Spinal cord (tissue), 9 donors: ENCODE measurements at regions not wholly inside any gene's neighbourhood (a gene's known extent, or its start where the extent isn't known, plus 50 kb on each side); places are given as distances from the start of the nearest gene placed in this dataset.

ENCODE experiments used
- DNase-seq, 6 donors: peaks; one replicate each; pipeline versions ENCODE4 v3.0.0 to v3.0.0-alpha.2; 2013 to 2015; ENCODE audit warnings: low spot score in 6 of 6, low read depth in 4 of 6
- H3K27ac ChIP-seq: one replicate; pipeline ENCODE4 v1.5.1; 2013; ENCODE audit warnings: low read depth, low read length, control low read depth
- H3K27me3 ChIP-seq: one replicate; pipeline ENCODE4 v1.6.1; 2013; ENCODE audit warnings: low read length; ENCODE audit not compliant: control insufficient read depth, insufficient read depth
- H3K36me3 ChIP-seq: one replicate; pipeline ENCODE4 v1.6.1; 2013; ENCODE audit warnings: low read length; ENCODE audit not compliant: control insufficient read depth, insufficient read depth
- H3K4me1 ChIP-seq: one replicate; pipeline ENCODE4 v1.6.1; 2013; ENCODE audit warnings: low read length; ENCODE audit not compliant: control insufficient read depth, insufficient read depth
- H3K4me3 ChIP-seq: one replicate; pipeline ENCODE4 v1.5.1; 2013; ENCODE audit warnings: low read depth, low read length, control low read depth
- H3K9me3 ChIP-seq: one replicate; pipeline ENCODE4 v1.6.1; 2013; ENCODE audit warnings: low read length; ENCODE audit not compliant: control insufficient read depth, insufficient read depth
- WGBS: methylation state at CpG from one replicate; pipeline ENCODE4 v1.1.5; 2013; ENCODE audit warnings: missing lambda C conversion rate; ENCODE audit not compliant: insufficient coverage; 5-methylcytosine and 5-hydroxymethylcytosine counted together
- donor health status: healthy.

DNA sequence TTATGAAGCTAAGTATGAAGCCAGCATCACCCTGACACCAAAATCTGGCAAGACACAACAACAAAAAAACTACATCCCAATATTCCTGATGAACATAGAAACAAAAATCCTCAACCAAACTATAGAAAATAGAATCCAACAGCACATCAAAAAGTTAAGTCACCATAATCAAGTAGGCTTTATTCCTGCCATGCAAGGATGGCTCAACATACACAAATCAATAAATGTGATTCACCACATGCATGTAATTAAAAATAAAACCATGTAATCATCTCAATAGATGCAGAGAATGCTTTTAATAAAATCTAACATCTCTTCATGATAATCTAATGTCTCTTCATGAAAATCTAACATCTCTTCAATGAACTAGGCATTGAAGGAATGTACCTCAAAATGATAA lies 249.4 kb upstream of the GK2 start:
- DNase-seq: no peak
- H3K27me3 ChIP-seq: no peaks in the 10 kb centered on the region
- no peaks in the 10 kb centered on the region for H3K4me1 ChIP-seq
- H3K4me3 ChIP-seq: no peak overlapping the region
- H3K27ac ChIP-seq: no peak overlapping the region
- peaks cover 5% of the 10 kb centered on the region for H3K9me3 ChIP-seq
- no peaks in the 10 kb centered on the region for H3K36me3 ChIP-seq

DNA sequence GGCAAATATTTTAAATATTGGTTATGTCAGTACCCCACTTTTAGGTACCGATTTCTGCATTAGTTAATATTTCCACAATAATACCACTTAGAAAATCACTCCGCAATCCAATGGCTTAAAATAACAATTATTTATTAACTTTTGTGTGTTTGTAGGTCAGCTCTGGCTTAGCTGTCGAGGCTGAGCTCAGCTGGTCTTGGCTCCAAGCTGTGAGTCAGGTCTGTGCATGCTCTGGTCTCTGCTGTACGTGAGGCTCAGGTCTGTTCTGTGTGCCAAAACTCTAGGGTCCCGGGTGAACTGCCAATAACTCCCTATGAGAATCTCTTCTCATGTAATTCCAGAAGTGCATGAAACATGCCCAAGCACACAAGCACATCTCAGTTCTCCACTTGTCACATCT lies 245.8 kb upstream of the GK2 start:
- no peaks in the 10 kb centered on the region for H3K36me3 ChIP-seq
- WGBS: 66% methylated on average over 3 of the region's 5 CpGs
- H3K4me3 ChIP-seq: no peak overlapping the region
- no peaks in the 10 kb centered on the region for H3K4me1 ChIP-seq
- DNase-seq: peak in 1 of 6 donors; percentile 27
- H3K27me3 ChIP-seq: no peaks in the 10 kb centered on the region
- H3K27ac ChIP-seq: no peak overlapping the region
- peaks cover 5% of the 10 kb centered on the region for H3K9me3 ChIP-seq

DNA sequence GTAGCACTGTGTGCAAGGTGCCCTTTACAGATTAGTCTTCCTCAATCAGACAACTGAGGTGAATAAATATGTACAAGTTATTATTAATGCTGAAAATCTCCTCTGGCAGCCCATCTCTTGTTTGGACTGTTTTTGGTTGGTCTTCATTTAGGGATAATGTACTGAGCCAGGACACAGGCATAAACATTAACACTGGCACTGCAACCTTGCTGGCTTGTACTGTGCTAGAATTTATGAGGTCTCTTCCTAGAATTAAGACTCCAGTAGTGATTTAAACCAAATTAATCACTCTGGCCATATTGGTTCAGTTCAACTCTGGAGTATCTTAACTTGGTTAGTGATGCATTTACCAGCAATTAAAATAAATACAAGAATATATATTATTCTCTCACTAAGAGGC lies 244.7 kb upstream of the GK2 start:
- DNase-seq: peak in 1 of 6 donors; percentile 36
- H3K27ac ChIP-seq: no peak overlapping the region

DNA sequence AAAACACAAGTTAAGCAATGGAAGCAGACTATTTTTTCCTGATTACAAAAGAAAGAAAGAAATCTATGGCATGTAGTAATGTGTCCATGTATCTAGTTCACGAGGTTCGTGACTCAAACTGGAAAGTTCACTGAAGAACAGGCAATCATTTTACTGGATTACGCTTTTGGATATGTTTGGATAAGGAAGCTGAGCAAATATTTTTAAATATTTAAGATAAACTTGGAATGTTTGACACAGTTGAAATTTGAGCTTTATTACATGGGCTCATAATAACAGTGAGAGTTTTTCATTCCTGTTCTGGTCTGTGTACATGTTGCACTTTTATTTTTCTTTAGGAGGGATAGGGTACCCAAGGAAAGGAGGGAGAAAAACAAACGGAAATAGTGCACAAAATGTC lies 244.2 kb upstream of the GK2 start:
- WGBS: no CpG with 5 or more reads among the region's 4 CpGs
- Histone ChIP-seq H3K27me3 (no peaks in the 10 kb centered on the region), H3K4me1 (no peaks in the 10 kb centered on the region), H3K4me3 (no peak overlapping the region), H3K9me3 (no peaks in the 10 kb centered on the region), H3K36me3 (no peaks in the 10 kb centered on the region), H3K27ac (no peak overlapping the region)
- DNase-seq: peak in 1 of 6 donors; percentile 17

More for the DNA sequence above, 244.7 kb upstream of the GK2 start:
- no peak overlapping the region for H3K4me3 ChIP-seq
- no peaks in the 10 kb centered on the region for H3K36me3 ChIP-seq
- H3K9me3 ChIP-seq: peaks cover 3% of the 10 kb centered on the region
- no peaks in the 10 kb centered on the region for H3K4me1 ChIP-seq
- no peaks in the 10 kb centered on the region for H3K27me3 ChIP-seq

DNA sequence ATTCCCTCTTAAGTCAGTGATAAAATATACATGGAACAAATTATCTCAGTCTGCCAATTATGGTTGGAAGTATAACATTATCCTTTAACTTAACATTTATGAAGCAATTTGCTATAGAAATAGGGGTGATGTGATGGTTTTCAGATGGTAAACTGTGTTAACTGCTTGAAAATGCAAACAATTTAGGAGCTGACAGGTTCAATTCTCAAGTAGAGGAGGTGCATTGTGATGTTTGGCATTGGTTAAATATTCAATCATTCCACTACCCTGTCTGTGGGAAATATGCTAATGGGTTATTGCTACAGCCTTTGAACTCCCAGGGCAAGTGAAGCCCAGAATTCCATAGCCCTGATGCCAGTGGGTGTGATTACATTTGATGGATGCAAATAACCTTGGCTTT lies 243.4 kb upstream of the GK2 start:
- H3K36me3 ChIP-seq: no peaks in the 10 kb centered on the region
- H3K27me3 ChIP-seq: no peaks in the 10 kb centered on the region
- peak in 2 of 6 donors; percentile 16 to 25 for DNase-seq
- H3K27ac ChIP-seq: no peak overlapping the region
- H3K4me3 ChIP-seq: no peak overlapping the region
- no peaks in the 10 kb centered on the region for H3K4me1 ChIP-seq
- no peaks in the 10 kb centered on the region for H3K9me3 ChIP-seq

DNA sequence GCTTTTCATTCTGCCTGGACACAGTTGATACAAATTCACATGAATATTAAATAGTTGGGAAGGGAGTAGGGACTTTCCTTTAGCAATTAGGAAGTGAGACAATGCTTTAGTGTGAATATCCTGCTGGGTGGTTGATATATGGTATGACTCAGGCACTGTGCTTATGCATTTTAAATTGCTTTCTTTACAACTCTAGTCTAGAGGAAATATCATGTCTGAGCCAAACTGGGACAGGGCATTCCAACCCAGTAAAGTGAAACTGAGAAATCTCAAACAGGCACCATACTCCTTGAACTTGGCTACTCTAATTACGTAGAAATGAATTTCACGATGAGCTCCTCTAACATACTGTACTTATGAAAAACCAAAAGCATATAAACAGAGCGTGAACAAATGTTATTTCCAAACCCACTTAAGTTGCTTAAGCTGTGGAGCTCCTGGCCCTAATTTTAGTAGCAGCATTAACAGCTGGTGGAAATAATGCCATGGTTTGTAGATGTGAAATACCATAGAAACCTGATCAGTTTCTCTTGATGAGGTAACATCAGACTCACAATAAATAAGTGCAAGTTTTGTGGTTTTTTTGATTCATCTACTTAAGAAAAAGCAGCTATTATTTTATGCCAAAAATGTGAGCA lies 242.9 kb upstream of the GK2 start:
- Histone ChIP-seq H3K9me3 (no peaks in the 10 kb centered on the region), H3K4me3 (no peak overlapping the region), H3K27ac (no peak overlapping the region), H3K36me3 (no peaks in the 10 kb centered on the region), H3K4me1 (no peaks in the 10 kb centered on the region), H3K27me3 (no peaks in the 10 kb centered on the region)
- peak in 2 of 6 donors; percentile 45 to 66 for DNase-seq
- 60% methylated on average over 2 of the region's 3 CpGs for WGBS

DNA sequence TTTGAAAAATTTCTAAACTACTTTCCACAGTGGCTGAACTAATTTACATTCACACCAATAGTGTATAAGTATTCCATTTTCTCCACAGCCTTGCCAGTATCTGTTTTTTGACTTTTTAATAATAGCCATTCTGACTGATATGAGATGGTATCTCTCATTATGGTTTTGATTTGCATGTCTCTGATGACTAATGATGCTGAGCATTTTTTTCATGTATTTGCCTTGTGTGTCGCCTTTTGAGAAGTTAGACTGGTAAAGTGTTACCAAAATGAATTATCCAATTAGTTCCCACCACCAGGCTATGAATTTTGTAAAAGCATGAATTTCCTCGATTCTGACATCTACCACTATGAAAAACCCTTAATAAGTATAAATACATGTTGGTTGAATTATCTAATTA lies 242.2 kb upstream of the GK2 start:
- no peaks in the 10 kb centered on the region for H3K9me3 ChIP-seq
- no peaks in the 10 kb centered on the region for H3K27me3 ChIP-seq
- WGBS: no CpG with 5 or more reads among the region's 2 CpGs
- no peak overlapping the region for H3K27ac ChIP-seq
- no peaks in the 10 kb centered on the region for H3K4me1 ChIP-seq
- no peaks in the 10 kb centered on the region for H3K36me3 ChIP-seq
- no peak for DNase-seq
- H3K4me3 ChIP-seq: no peak overlapping the region

DNA sequence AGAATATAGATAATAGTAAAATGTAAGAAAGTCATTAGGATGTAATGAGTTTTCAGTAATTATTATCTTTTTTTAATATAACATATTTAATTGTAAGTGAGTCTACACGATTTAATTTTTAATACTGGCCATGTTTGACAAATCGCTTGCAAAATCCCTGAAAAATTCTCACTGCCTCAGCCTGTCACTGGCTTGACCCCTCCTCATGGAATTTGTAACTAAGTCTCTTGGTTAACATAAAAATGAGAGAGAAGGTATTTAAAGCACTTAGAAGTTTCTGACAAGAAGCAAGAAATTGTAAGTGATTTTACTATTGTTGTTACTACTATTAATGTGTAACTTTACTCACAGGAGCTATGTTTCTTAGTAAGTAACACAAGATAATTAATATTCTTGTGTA lies 237.9 kb upstream of the GK2 start:
- Histone ChIP-seq H3K27ac (no peak overlapping the region), H3K36me3 (no peaks in the 10 kb centered on the region), H3K9me3 (no peaks in the 10 kb centered on the region), H3K27me3 (no peaks in the 10 kb centered on the region), H3K4me1 (no peaks in the 10 kb centered on the region), H3K4me3 (no peak overlapping the region)
- no CpG with 5 or more reads among the region's 2 CpGs for WGBS
- DNase-seq: no peak

DNA sequence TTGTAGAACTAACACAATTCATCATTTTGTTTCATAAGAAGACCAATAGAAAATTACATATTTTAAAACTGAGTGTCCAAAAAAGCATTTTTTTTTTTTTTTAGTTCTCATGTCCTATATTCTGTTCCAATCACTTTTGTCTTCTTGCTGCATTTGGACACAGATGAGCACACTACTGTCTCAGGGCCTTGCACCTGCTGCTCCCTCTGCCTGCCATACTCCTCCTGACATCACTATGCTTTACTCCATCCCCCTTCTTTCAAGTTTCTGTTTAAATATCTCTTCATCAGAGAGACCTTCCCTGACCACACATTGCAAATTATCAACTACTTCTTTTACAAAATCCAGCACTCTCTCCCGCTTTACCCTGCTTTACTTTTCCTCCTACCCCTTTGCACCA lies 230.7 kb upstream of the GK2 start:
- H3K27ac ChIP-seq: no peak overlapping the region
- DNase-seq: no peak
- H3K4me1 ChIP-seq: no peaks in the 10 kb centered on the region
- H3K27me3 ChIP-seq: no peaks in the 10 kb centered on the region
- H3K9me3 ChIP-seq: no peaks in the 10 kb centered on the region
- WGBS: no CpG with 5 or more reads among the region's 1 CpG
- H3K36me3 ChIP-seq: no peaks in the 10 kb centered on the region
- no peak overlapping the region for H3K4me3 ChIP-seq

DNA sequence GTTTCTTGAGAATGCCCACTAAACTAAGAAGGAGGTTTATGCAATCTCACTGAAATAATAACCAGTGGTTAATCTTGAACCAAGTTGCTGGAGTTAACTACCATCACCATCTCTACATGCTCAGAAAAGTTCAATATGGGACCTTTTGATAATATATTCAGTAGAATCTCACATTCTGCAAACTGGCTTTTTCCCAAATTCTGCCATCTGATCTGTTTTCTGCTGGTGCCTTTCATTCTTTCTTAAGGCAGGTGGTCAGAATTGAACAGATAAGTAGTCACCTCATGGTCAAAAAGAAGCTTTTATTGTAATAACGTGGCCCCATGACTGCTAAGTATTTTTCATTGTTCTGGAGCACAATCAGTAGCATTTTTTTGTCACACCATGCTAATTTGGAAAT lies 229.0 kb upstream of the GK2 start:
- Histone ChIP-seq H3K36me3 (no peaks in the 10 kb centered on the region), H3K4me3 (no peak overlapping the region), H3K4me1 (no peaks in the 10 kb centered on the region), H3K27me3 (no peaks in the 10 kb centered on the region), H3K9me3 (no peaks in the 10 kb centered on the region), H3K27ac (no peak overlapping the region)
- peak in 1 of 6 donors; percentile 65 for DNase-seq
- WGBS: no CpG with 5 or more reads among the region's 1 CpG
